Astrocyte (in vitro differentiated cells and primary cell): ENCODE measurements at regions not wholly inside any gene's neighbourhood (a gene's known extent, or its start where the extent isn't known, plus 50 kb on each side); places are given as distances from the start of the nearest gene placed in this dataset.

ENCODE experiments used
- DNase-seq: peaks from one replicate; pipeline ENCODE4 v3.0.0-alpha.2; 2010; ENCODE audit warnings: low read depth
- FAIRE-seq: peaks from 2 replicates; lab custom pipeline; 2011; peaks lifted over from hg19 to GRCh38; lab: Jason Lieb, UNC
- H2AFZ ChIP-seq: 2 replicates; pipeline ENCODE4 v1.6.0; 2012; ENCODE audit warnings: low read depth, low read length, inconsistent platforms
- H3K27ac ChIP-seq: 2 replicates; pipeline ENCODE4 v1.5.1; 2011; ENCODE audit warnings: low read depth, low read length, inconsistent platforms
- H3K27me3 ChIP-seq: 2 replicates; pipeline ENCODE4 v1.6.0; 2011; ENCODE audit warnings: low read length, inconsistent platforms; ENCODE audit not compliant: insufficient read depth
- H3K36me3 ChIP-seq: 2 replicates; pipeline ENCODE4 v1.5.1; 2011; ENCODE audit warnings: low read length, inconsistent platforms; ENCODE audit not compliant: insufficient read depth
- H3K4me1 ChIP-seq: 2 replicates; pipeline ENCODE4 v1.5.1; 2011; ENCODE audit warnings: low read length, inconsistent platforms; ENCODE audit not compliant: insufficient read depth
- H3K4me2 ChIP-seq: 2 replicates; pipeline ENCODE4 v1.6.0; 2012; ENCODE audit warnings: low read length, inconsistent platforms
- H3K4me3 ChIP-seq: 2 replicates; pipeline ENCODE4 v1.5.1; 2011; ENCODE audit warnings: low read depth, mild to moderate bottlenecking, low read length, inconsistent platforms; ENCODE audit not compliant: insufficient read depth
- H3K79me2 ChIP-seq: 2 replicates; pipeline ENCODE4 v1.6.0; 2012; ENCODE audit warnings: mild to moderate bottlenecking, low read length, inconsistent platforms; ENCODE audit not compliant: insufficient read depth
- H3K9ac ChIP-seq: 2 replicates; pipeline ENCODE4 v1.6.0; 2012; ENCODE audit warnings: mild to moderate bottlenecking, low read length, inconsistent platforms
- H3K9me3 ChIP-seq: 2 replicates; pipeline ENCODE4 v1.5.1; 2012; ENCODE audit warnings: low read depth, mild to moderate bottlenecking, low read length, inconsistent platforms; ENCODE audit not compliant: insufficient read depth
- H4K20me1 ChIP-seq: 2 replicates; pipeline ENCODE4 v1.6.0; 2012; ENCODE audit warnings: low read length, inconsistent platforms; ENCODE audit not compliant: insufficient read depth
- H3K27ac Mint-ChIP-seq: one replicate; pipeline ENCODE4 v1.8.0; 2021; ENCODE audit warnings: mild to moderate bottlenecking, mixed read lengths; ENCODE audit not compliant: unreplicated experiment
- H3K27me3 Mint-ChIP-seq: one replicate; pipeline ENCODE4 v1.8.0; 2021; ENCODE audit warnings: low read depth, mixed read lengths; ENCODE audit not compliant: unreplicated experiment
- H3K36me3 Mint-ChIP-seq: one replicate; pipeline ENCODE4 v1.8.0; 2021; ENCODE audit warnings: low read depth, mixed read lengths; ENCODE audit not compliant: unreplicated experiment
- H3K4me1 Mint-ChIP-seq: one replicate; pipeline ENCODE4 v1.8.0; 2021; ENCODE audit warnings: low read depth, mixed read lengths; ENCODE audit not compliant: unreplicated experiment
- H3K4me3 Mint-ChIP-seq: one replicate; pipeline ENCODE4 v1.8.0; 2021; ENCODE audit warnings: mild to moderate bottlenecking, moderate library complexity, mixed read lengths; ENCODE audit not compliant: unreplicated experiment
- H3K9me3 Mint-ChIP-seq: one replicate; pipeline ENCODE4 v1.8.0; 2021; ENCODE audit warnings: mild to moderate bottlenecking, mixed read lengths; ENCODE audit not compliant: unreplicated experiment
- CTCF ChIP-seq: IDR thresholded peaks from 2 replicates; pipeline ENCODE4 v1.5.1; 2011; ENCODE audit warnings: low read depth, mild to moderate bottlenecking, inconsistent platforms, low read length, moderate library complexity; ENCODE audit not compliant: insufficient read depth
- EZH2 ChIP-seq: IDR thresholded peaks from 2 replicates; pipeline ENCODE4 v1.6.1; 2012; ENCODE audit warnings: mild to moderate bottlenecking, low read length, inconsistent platforms; ENCODE audit not compliant: insufficient read depth

GRCh38 chr12:125280482-125281377 is 215.5 kb downstream of the AACS start:
- Mint-ChIP-seq H3K4me1 (no peaks in the 10 kb centered on the region), H3K27ac (no peak overlapping the region), H3K9me3 (peaks cover 4% of the 10 kb centered on the region), H3K27me3 (peaks cover 2% of the 10 kb centered on the region), H3K4me3 (no peak overlapping the region), H3K36me3 (no peaks in the 10 kb centered on the region)
- TF ChIP-seq EZH2: no peak
- no peak for TF ChIP-seq CTCF
- FAIRE-seq (no peak), DNase-seq (no peak)
- H3K4me1 ChIP-seq: no peaks in the 10 kb centered on the region
- no peaks in the 10 kb centered on the region for H3K36me3 ChIP-seq
- no peaks in the 10 kb centered on the region for H3K27me3 ChIP-seq
- H3K9ac ChIP-seq: no peak overlapping the region
- no peak overlapping the region for H3K4me3 ChIP-seq
- H3K9me3 ChIP-seq: no peaks in the 10 kb centered on the region
- no peak overlapping the region for H3K4me2 ChIP-seq
- H3K79me2 ChIP-seq: no peaks in the 10 kb centered on the region
- no peak overlapping the region for H3K27ac ChIP-seq
- H4K20me1 ChIP-seq: no peaks in the 10 kb centered on the region
- peak overlapping the region; percentile 37 for H2AFZ ChIP-seq

GRCh38 chr12:125282921-125283320 is 217.7 kb downstream of the AACS start:
- Mint-ChIP-seq H3K27me3 (peaks cover 2% of the 10 kb centered on the region), H3K4me3 (no peak overlapping the region), H3K36me3 (no peaks in the 10 kb centered on the region), H3K9me3 (peaks cover 4% of the 10 kb centered on the region), H3K4me1 (no peaks in the 10 kb centered on the region), H3K27ac (no peak overlapping the region)
- Histone ChIP-seq H3K9me3 (no peaks in the 10 kb centered on the region), H3K27me3 (no peaks in the 10 kb centered on the region), H4K20me1 (no peaks in the 10 kb centered on the region), H3K4me2 (no peak overlapping the region), H2AFZ (no peak overlapping the region), H3K9ac (no peak overlapping the region), H3K4me3 (no peak overlapping the region), H3K4me1 (no peaks in the 10 kb centered on the region), H3K27ac (no peak overlapping the region), H3K79me2 (no peaks in the 10 kb centered on the region), H3K36me3 (no peaks in the 10 kb centered on the region)
- no peak for DNase-seq
- TF ChIP-seq EZH2 (no peak), CTCF (no peak)
- no peak for FAIRE-seq

GRCh38 chr12:125283521-125283920 is 218.3 kb downstream of the AACS start:
- Histone ChIP-seq H2AFZ (no peak overlapping the region), H3K36me3 (no peaks in the 10 kb centered on the region), H3K4me2 (no peak overlapping the region), H3K4me3 (no peak overlapping the region), H4K20me1 (no peaks in the 10 kb centered on the region), H3K4me1 (no peaks in the 10 kb centered on the region), H3K79me2 (no peaks in the 10 kb centered on the region), H3K27me3 (no peaks in the 10 kb centered on the region), H3K27ac (no peak overlapping the region), H3K9ac (no peak overlapping the region), H3K9me3 (no peaks in the 10 kb centered on the region)
- no peak for TF ChIP-seq EZH2
- no peak for TF ChIP-seq CTCF
- H3K4me3 Mint-ChIP-seq: no peak overlapping the region
- FAIRE-seq: no peak
- H3K36me3 Mint-ChIP-seq: no peaks in the 10 kb centered on the region
- H3K4me1 Mint-ChIP-seq: no peaks in the 10 kb centered on the region
- no peak for DNase-seq
- H3K9me3 Mint-ChIP-seq: peaks cover 4% of the 10 kb centered on the region
- H3K27ac Mint-ChIP-seq: no peak overlapping the region
- peaks cover 2% of the 10 kb centered on the region for H3K27me3 Mint-ChIP-seq
